ENCODE measurements at regions not wholly inside any gene's neighbourhood (a gene's known extent, or its start where the extent isn't known, plus 50 kb on each side); places are given as distances from the start of the nearest gene placed in this dataset.

- no peaks in the 10 kb centered on the region for H3K36me3 ChIP-seq
- H3K9ac ChIP-seq: no peak overlapping the region
- no peak overlapping the region for H3K4me2 ChIP-seq
- H3K9me3 ChIP-seq (replicated peaks in 1 of 11): peaks cover 15 to 20% (median 17%) of the 10 kb centered on the region in 11 experiments; a peak in 18 of 22 replicates
- H3K4me3 ChIP-seq: no peak overlapping the region
- no peak overlapping the region for H3K27ac ChIP-seq
- no peaks in the 10 kb centered on the region for H3K27me3 ChIP-seq
- no peaks in the 10 kb centered on the region for H4K20me1 ChIP-seq
- H3K4me1 ChIP-seq: no peaks in the 10 kb centered on the region
- no peak for TF ChIP-seq Cebpa-rat (IDR thresholded peaks at IDR 0.05)
These were observed 1542.2 kb downstream of the LRRC4C start for GRCh38 chr11:39917256-39917655.

DNA sequence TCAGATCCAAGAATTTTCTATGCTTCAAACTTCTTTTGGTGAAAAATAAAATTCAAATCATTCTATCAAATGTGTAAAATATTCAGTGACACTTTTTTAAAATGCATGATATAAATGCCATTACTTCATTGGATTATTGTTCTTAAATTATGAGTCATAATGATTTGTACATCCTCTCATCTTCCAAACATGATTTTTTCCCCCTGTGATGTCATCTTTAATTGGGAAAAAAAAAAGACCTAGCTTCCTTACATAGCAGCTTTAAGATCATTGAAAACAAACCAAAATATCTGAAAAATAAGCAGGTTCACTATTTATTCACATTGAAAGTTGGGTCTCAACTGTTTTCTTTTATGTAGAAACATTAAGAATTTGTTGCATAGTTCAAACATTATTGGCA is 1549.4 kb downstream of the LRRC4C start:
- no peaks in the 10 kb centered on the region for H3K36me3 ChIP-seq
- no peak overlapping the region for H3K4me3 ChIP-seq
- no peak for TF ChIP-seq Cebpa-rat (IDR thresholded peaks at IDR 0.05)
- H4K20me1 ChIP-seq: no peaks in the 10 kb centered on the region
- no peaks in the 10 kb centered on the region for H3K9me3 ChIP-seq (replicated peaks in 1 of 11)
- no peak overlapping the region for H3K4me2 ChIP-seq
- H3K27me3 ChIP-seq: no peaks in the 10 kb centered on the region
- H3K27ac ChIP-seq: no peak overlapping the region
- H3K9ac ChIP-seq: no peak overlapping the region
- H3K4me1 ChIP-seq: no peaks in the 10 kb centered on the region

DNA sequence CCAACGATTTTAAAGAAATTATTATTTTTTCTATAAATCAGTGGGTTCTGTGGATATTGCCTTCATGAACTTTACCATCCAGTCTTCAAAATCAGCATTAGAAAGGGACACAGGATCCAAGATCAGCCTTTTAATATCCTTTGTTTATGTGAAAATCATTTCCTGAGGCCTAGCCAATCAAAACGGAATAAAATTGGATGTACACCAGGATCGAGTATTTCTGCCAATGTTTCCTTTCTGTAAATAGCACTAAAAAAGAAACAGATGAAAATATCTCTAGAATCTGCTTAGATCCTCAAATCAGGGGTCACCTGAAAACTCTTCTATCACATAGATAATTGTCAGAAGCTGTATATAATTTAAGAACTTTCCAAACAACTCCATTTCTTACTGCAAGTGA is 1598.5 kb downstream of the LRRC4C start:
- no peaks in the 10 kb centered on the region for H3K9me3 ChIP-seq (replicated peaks in 1 of 11)
- H3K4me1 ChIP-seq: no peaks in the 10 kb centered on the region
- no peaks in the 10 kb centered on the region for H3K36me3 ChIP-seq
- H3K27ac ChIP-seq: no peak overlapping the region
- H4K20me1 ChIP-seq: no peaks in the 10 kb centered on the region
- no peak overlapping the region for H3K4me3 ChIP-seq
- no peak overlapping the region for H3K4me2 ChIP-seq
- TF ChIP-seq Cebpa-rat (IDR thresholded peaks at IDR 0.05): no peak
- H3K27me3 ChIP-seq: no peaks in the 10 kb centered on the region
- no peak overlapping the region for H3K9ac ChIP-seq

GRCh38 chr11:39817241-39817640 is 1642.2 kb downstream of the LRRC4C start:
- Histone ChIP-seq H3K4me2 (no peak overlapping the region), H3K9me3 (replicated peaks in 1 of 11) (peaks cover 9 to 24% (median 14%) of the 10 kb centered on the region in 11 experiments; a peak in 13 of 22 replicates), H3K36me3 (no peaks in the 10 kb centered on the region), H3K9ac (no peak overlapping the region), H3K27me3 (no peaks in the 10 kb centered on the region), H3K27ac (no peak overlapping the region), H3K4me3 (no peak overlapping the region), H3K4me1 (no peaks in the 10 kb centered on the region), H4K20me1 (no peaks in the 10 kb centered on the region)
- TF ChIP-seq Cebpa-rat (IDR thresholded peaks at IDR 0.05): no peak

GRCh38 chr11:39810358-39810757 is 1649.1 kb downstream of the LRRC4C start:
- TF ChIP-seq Cebpa-rat (IDR thresholded peaks at IDR 0.05): no peak
- Histone ChIP-seq H3K9me3 (replicated peaks in 1 of 11) (peaks cover 0 to 8% (median 0%) of the 10 kb centered on the region in 11 experiments; a peak in 3 of 22 replicates), H4K20me1 (no peaks in the 10 kb centered on the region), H3K4me3 (no peak overlapping the region), H3K27ac (no peak overlapping the region), H3K9ac (no peak overlapping the region), H3K36me3 (no peaks in the 10 kb centered on the region), H3K4me1 (no peaks in the 10 kb centered on the region), H3K27me3 (no peaks in the 10 kb centered on the region), H3K4me2 (no peak overlapping the region)

GRCh38 chr11:39809833-39810232 is 1649.6 kb downstream of the LRRC4C start:
- Histone ChIP-seq H3K4me2 (no peak overlapping the region), H3K9ac (no peak overlapping the region), H3K27me3 (no peaks in the 10 kb centered on the region)

GRCh38 chr11:39807904-39808303 is 1651.5 kb downstream of the LRRC4C start:
- Histone ChIP-seq H3K4me1 (no peaks in the 10 kb centered on the region), H3K27me3 (no peaks in the 10 kb centered on the region), H4K20me1 (no peaks in the 10 kb centered on the region), H3K9me3 (replicated peaks in 1 of 11) (peaks cover 0 to 8% (median 0%) of the 10 kb centered on the region in 11 experiments; a peak in 3 of 22 replicates), H3K4me3 (no peak overlapping the region), H3K4me2 (no peak overlapping the region), H3K27ac (no peak overlapping the region), H3K36me3 (no peaks in the 10 kb centered on the region), H3K9ac (no peak overlapping the region)
- TF ChIP-seq Cebpa-rat (IDR thresholded peaks at IDR 0.05): no peak

More at GRCh38 chr11:39809833-39810232, 1649.6 kb downstream of the LRRC4C start:
- TF ChIP-seq Cebpa-rat (IDR thresholded peaks at IDR 0.05): no peak
- no peaks in the 10 kb centered on the region for H3K36me3 ChIP-seq
- peaks cover 0 to 8% (median 0%) of the 10 kb centered on the region in 11 experiments; a peak in 3 of 22 replicates for H3K9me3 ChIP-seq (replicated peaks in 1 of 11)
- H4K20me1 ChIP-seq: no peaks in the 10 kb centered on the region
- H3K4me1 ChIP-seq: no peaks in the 10 kb centered on the region
- H3K27ac ChIP-seq: no peak overlapping the region
- H3K4me3 ChIP-seq: no peak overlapping the region

DNA sequence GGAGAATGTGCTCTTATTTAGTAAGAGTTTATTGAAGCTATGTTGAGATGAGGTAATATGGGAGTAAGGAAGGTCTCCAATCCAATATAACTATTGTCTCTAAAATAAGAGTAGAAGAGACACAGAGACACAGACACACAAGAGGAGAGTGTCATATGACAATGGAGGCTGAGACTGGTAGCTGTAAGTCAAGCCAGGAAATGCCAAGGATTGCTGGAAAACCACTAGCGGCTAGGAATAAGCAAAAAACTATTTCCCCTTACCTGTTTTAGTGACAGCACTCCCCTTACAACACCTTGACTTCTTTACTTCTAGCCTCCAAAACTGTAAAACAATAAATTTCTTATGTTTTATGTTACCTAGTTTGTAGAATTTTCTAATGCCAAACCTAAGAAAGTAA is 1652.8 kb downstream of the LRRC4C start:
- H3K36me3 ChIP-seq: no peaks in the 10 kb centered on the region
- H3K4me3 ChIP-seq: no peak overlapping the region
- H3K9me3 ChIP-seq (replicated peaks in 1 of 11): 0 out of 22 replicates have a peak, but pooled peaks cover 0 to 5% (median 0%) of the 10 kb centered on the region in 11 experiments
- H4K20me1 ChIP-seq: no peaks in the 10 kb centered on the region
- no peak overlapping the region for H3K9ac ChIP-seq
- H3K27ac ChIP-seq: no peak overlapping the region
- TF ChIP-seq Cebpa-rat (IDR thresholded peaks at IDR 0.05): no peak
- H3K4me2 ChIP-seq: no peak overlapping the region
- no peaks in the 10 kb centered on the region for H3K4me1 ChIP-seq
- H3K27me3 ChIP-seq: no peaks in the 10 kb centered on the region

DNA sequence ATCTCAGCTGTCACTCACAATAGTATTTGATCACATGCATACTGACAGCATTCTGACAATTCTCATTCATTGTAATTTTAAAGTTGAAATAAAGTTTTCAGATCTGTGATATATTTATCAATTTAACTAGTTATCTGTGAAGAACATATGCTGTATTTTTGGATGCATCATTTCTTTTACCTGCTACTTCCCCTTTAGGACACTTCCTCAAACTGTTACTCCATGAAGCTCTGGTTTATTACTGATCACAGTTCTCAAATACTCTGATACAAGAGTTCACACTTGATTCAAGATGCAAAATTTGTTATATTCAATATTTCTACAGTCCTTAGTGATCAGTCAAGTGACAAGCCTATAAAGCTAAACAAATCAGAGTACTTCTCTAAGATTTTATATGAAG is 1655.2 kb downstream of the LRRC4C start:
- Histone ChIP-seq H4K20me1 (no peaks in the 10 kb centered on the region), H3K36me3 (no peaks in the 10 kb centered on the region), H3K9ac (no peak overlapping the region), H3K27me3 (no peaks in the 10 kb centered on the region), H3K4me3 (no peak overlapping the region), H3K4me2 (no peak overlapping the region), H3K9me3 (replicated peaks in 1 of 11) (0 out of 22 replicates have a peak, but pooled peaks cover 0 to 5% (median 0%) of the 10 kb centered on the region in 11 experiments), H3K27ac (no peak overlapping the region), H3K4me1 (no peaks in the 10 kb centered on the region)
- no peak for TF ChIP-seq Cebpa-rat (IDR thresholded peaks at IDR 0.05)

- Histone ChIP-seq H3K27ac (no peak overlapping the region), H4K20me1 (no peaks in the 10 kb centered on the region), H3K4me2 (no peak overlapping the region), H3K4me1 (peaks cover 0 to 7% (median 0%) of the 10 kb centered on the region in 10 experiments; a peak in 1 of 20 replicates), H3K4me3 (no peak overlapping the region), H3K27me3 (no peaks in the 10 kb centered on the region), H3K9me3 (replicated peaks in 1 of 11) (peaks cover 0 to 18% (median 7%) of the 10 kb centered on the region in 11 experiments; a peak in 12 of 22 replicates), H3K9ac (no peak overlapping the region), H3K36me3 (no peaks in the 10 kb centered on the region)
- no peak for TF ChIP-seq Cebpa-rat (IDR thresholded peaks at IDR 0.05)
These were observed 1672.8 kb downstream of the LRRC4C start for GRCh38 chr11:39786682-39787081.

Data from BLaER1 treated with 17β-estradiol and CSF1 and Interleukin-3, amounts not matched to agents 10 nM and 100 nM (cell line).